ENCODE measurements at regions not wholly inside any gene's neighbourhood (a gene's known extent, or its start where the extent isn't known, plus 50 kb on each side); places are given as distances from the start of the nearest gene placed in this dataset.

GRCh38 chr21:32108566-32108965, 170.3 kb downstream of the MIS18A start (continued):
- no peak for TF ChIP-seq ZNF274 (IDR thresholded peaks at IDR 0.05; ENCODE audit: low read length)
- no peak for TF ChIP-seq ZNF274 (tag by site-specific recombination; IDR thresholded peaks at IDR 0.05; ENCODE audit: borderline replicate concordance)
- no peak for TF ChIP-seq ZNF350 (tag by site-specific recombination; IDR thresholded peaks at IDR 0.05)
- no peak for TF ChIP-seq ZNF2 (tag by site-specific recombination; IDR thresholded peaks at IDR 0.05)
- TF ChIP-seq ZNF239 (tag by site-specific recombination; IDR thresholded peaks at IDR 0.05), result no peak
- no peak for TF ChIP-seq ZNF792 (tag by site-specific recombination; IDR thresholded peaks at IDR 0.05)
- no peak for TF ChIP-seq KLF9 (tag by site-specific recombination; IDR thresholded peaks at IDR 0.05; ENCODE audit: low read depth)
- no peak for TF ChIP-seq TRIM28 (IDR thresholded peaks at IDR 0.05; ENCODE audit: borderline replicate concordance, low read length)
- TF ChIP-seq BCL11B (tag by site-specific recombination; IDR thresholded peaks at IDR 0.05; ENCODE audit: low read depth), result no peak
- TF ChIP-seq ZNF10 (tag by site-specific recombination; IDR thresholded peaks at IDR 0.05), result no peak
- no peak for TF ChIP-seq ZNF391 (tag by site-specific recombination; IDR thresholded peaks at IDR 0.05; ENCODE audit: borderline replicate concordance, low read depth)
- TF ChIP-seq ZNF473 (tag by site-specific recombination; IDR thresholded peaks at IDR 0.05), result no peak
- TF ChIP-seq ZBTB11 (tag by site-specific recombination; conservative IDR thresholded peaks at IDR 0.05; ENCODE audit: low read depth), result no peak
- TF ChIP-seq ZNF433 (tag by site-specific recombination; IDR thresholded peaks at IDR 0.05; ENCODE audit: low read depth), result no peak
- TF ChIP-seq ZNF311 (tag by site-specific recombination; IDR thresholded peaks at IDR 0.05; ENCODE audit: borderline replicate concordance), result no peak

GRCh38 chr21:32103361-32103760, 175.5 kb downstream of the MIS18A start:
- ChIA-PET CTCF (interaction anchor here (0.7 kb wide), 1 partner anchor 169 kb away, joined by 3 read pairs; no protein-coding TSS in a partner anchor), POLR2A (no interaction called here)
- no peaks in the 10 kb centered on the region for H3K9me3 ChIP-seq (ENCODE audit: control insufficient read depth, insufficient read depth, low read depth, low read length)
- no peaks in the 10 kb centered on the region for H3K36me3 ChIP-seq (ENCODE audit: control insufficient read depth in 2 of 2, insufficient read depth in 1 of 2, low read length in 2 of 2)
- H3K27ac ChIP-seq (ENCODE audit: extremely low read depth, low read depth, low read length), result no peak overlapping the region
- H3K4me1 ChIP-seq (ENCODE audit: control insufficient read depth, insufficient read depth, low read length), result no peaks in the 10 kb centered on the region
- TF ChIP-seq GFI1B (tag by site-specific recombination; IDR thresholded peaks at IDR 0.05) (no peak), ZNF664 (tag by site-specific recombination; IDR thresholded peaks at IDR 0.05) (no peak), ZBTB26 (tag by site-specific recombination; optimal IDR thresholded peaks at IDR 0.05) (no peak), ZNF26 (tag by site-specific recombination; IDR thresholded peaks at IDR 0.05) (no peak), ZNF843 (tag by site-specific recombination; IDR thresholded peaks at IDR 0.05) (no peak), ZNF292 (tag by site-specific recombination; IDR thresholded peaks at IDR 0.05; ENCODE audit: borderline replicate concordance, low read depth) (no peak), BCL11B (tag by site-specific recombination; IDR thresholded peaks at IDR 0.05; ENCODE audit: low read depth) (no peak), ZNF416 (tag by site-specific recombination; IDR thresholded peaks at IDR 0.05) (no peak), ZSCAN18 (tag by site-specific recombination; IDR thresholded peaks at IDR 0.05) (no peak), SP3 (tag by site-specific recombination; IDR thresholded peaks at IDR 0.05) (no peak), ZNF138 (tag by site-specific recombination; IDR thresholded peaks at IDR 0.05; ENCODE audit: borderline replicate concordance) (no peak), ZNF335 (tag by site-specific recombination; conservative IDR thresholded peaks at IDR 0.05) (no peak), ZNF548 (tag by site-specific recombination; IDR thresholded peaks at IDR 0.05) (no peak), ZNF747 (tag by site-specific recombination; IDR thresholded peaks at IDR 0.05) (no peak), ZNF16 (tag by site-specific recombination; IDR thresholded peaks at IDR 0.05; ENCODE audit: low read depth) (no peak), ZNF623 (tag by site-specific recombination; IDR thresholded peaks at IDR 0.05) (no peak), ZNF169 (tag by site-specific recombination; IDR thresholded peaks at IDR 0.05) (no peak)
- H3K4me3 ChIP-seq (ENCODE audit: low read depth, low read length), result no peak overlapping the region
